Activated CD8-positive, alpha-beta T cell treated with anti-CD3 and anti-CD28 coated beads for 36 hours (primary cell): ENCODE measurements at regions not wholly inside any gene's neighbourhood (a gene's known extent, or its start where the extent isn't known, plus 50 kb on each side); places are given as distances from the start of the nearest gene placed in this dataset.

Experiments
- ATAC-seq: fragments of 200-7000 bp; cut with Tn5 transposase; one replicate; pipeline ENCODE4 v1.10.0; 2021; ENCODE audit warnings: mild to moderate bottlenecking, moderate library complexity
- CTCF ChIA-PET: fragments of 350-600 bp; sonication (Branson Sonifier 250); formaldehyde crosslinking; loops from one replicate; lab custom pipeline; 2021; ENCODE audit warnings: antibody characterized with exemption; lab: Charles Lee
- POLR2A ChIA-PET: fragments of 350-600 bp; sonication (Branson Sonifier 250); formaldehyde crosslinking; loops from one replicate; lab custom pipeline; 2021; ENCODE audit warnings: antibody characterized with exemption; lab: Charles Lee
- DNase-seq: peaks from one replicate; pipeline ENCODE4 v3.0.0-alpha.2; 2020
- H3K27ac Mint-ChIP-seq: one replicate; pipeline ENCODE4 v1.8.0; 2021; ENCODE audit warnings: mild to moderate bottlenecking, mixed read lengths
- H3K27me3 Mint-ChIP-seq: one replicate; pipeline ENCODE4 v1.8.0; 2021; ENCODE audit warnings: mixed read lengths
- H3K36me3 Mint-ChIP-seq: one replicate; pipeline ENCODE4 v1.8.0; 2021; ENCODE audit warnings: low read depth, mixed read lengths
- H3K4me1 Mint-ChIP-seq: one replicate; pipeline ENCODE4 v1.8.0; 2021; ENCODE audit warnings: low read depth, mixed read lengths
- H3K4me3 Mint-ChIP-seq: one replicate; pipeline ENCODE4 v1.8.0; 2021; ENCODE audit warnings: mild to moderate bottlenecking, moderate library complexity, mixed read lengths
- H3K9me3 Mint-ChIP-seq: one replicate; pipeline ENCODE4 v1.8.0; 2021; ENCODE audit warnings: mixed read lengths
- CTCF ChIP-seq: fragments of 200-600 bp; IDR thresholded peaks from one replicate; pipeline ENCODE4 v1.8.0; 2022; ENCODE audit warnings: antibody characterized with exemption, mild to moderate bottlenecking
- intact Hi-C: fragments of 100-400 bp; cut with micrococcal nuclease; formaldehyde crosslinking; loops from one replicate; pipeline ENCODE4 v1.10.0; 2022

- Mint-ChIP-seq H3K4me1 (no peaks in the 10 kb centered on the region), H3K27ac (no peak overlapping the region), H3K36me3 (no peaks in the 10 kb centered on the region), H3K27me3 (no peaks in the 10 kb centered on the region), H3K9me3 (no peaks in the 10 kb centered on the region), H3K4me3 (no peak overlapping the region)
- intact Hi-C loops: loop anchor here (5.0 to 10.0 kb wide), 2 partner anchors 106 to 139 kb away; no protein-coding TSS in a partner anchor
- no peak for ATAC-seq
- ChIA-PET CTCF (interaction anchor here (1.3 to 3.9 kb wide), 8 partner anchors 45 to 262 kb away, joined by 5 to 69 read pairs (median 9); no protein-coding TSS in a partner anchor), POLR2A (interaction anchor here (0.7 kb wide), 1 partner anchor 194 kb away, joined by 3 read pairs; the partner anchor contains the start of gene LRCOL1)
- no peak for DNase-seq
- no peak for TF ChIP-seq CTCF
Observed at GRCh38 chr12:132416121-132416673, 73.8 kb upstream of the FBRSL1 start.

- intact Hi-C loops: loop anchor here (5.0 to 10.0 kb wide), 2 partner anchors 107 to 139 kb away; no protein-coding TSS in a partner anchor
- no peak for TF ChIP-seq CTCF
- DNase-seq (no peak), ATAC-seq (no peak)
- Mint-ChIP-seq H3K27ac (no peak overlapping the region), H3K4me1 (no peaks in the 10 kb centered on the region), H3K36me3 (no peaks in the 10 kb centered on the region), H3K9me3 (no peaks in the 10 kb centered on the region), H3K4me3 (no peak overlapping the region), H3K27me3 (no peaks in the 10 kb centered on the region)
- ChIA-PET CTCF (interaction anchor here (0.6 to 3.9 kb wide), 24 partner anchors 11 to 269 kb away, joined by 3 to 69 read pairs (median 5); no protein-coding TSS in a partner anchor), POLR2A (no interaction called here)
Observed at GRCh38 chr12:132415327-132416120, 74.4 kb upstream of the FBRSL1 start.

GRCh38 chr12:132414634-132415326 lies 75.2 kb upstream of the FBRSL1 start:
- Mint-ChIP-seq H3K4me1 (no peaks in the 10 kb centered on the region), H3K36me3 (no peaks in the 10 kb centered on the region), H3K4me3 (no peak overlapping the region), H3K27me3 (no peaks in the 10 kb centered on the region), H3K9me3 (no peaks in the 10 kb centered on the region), H3K27ac (no peak overlapping the region)
- CTCF ChIA-PET: interaction anchor here (0.6 to 3.9 kb wide), 37 partner anchors 10 to 268 kb away, joined by 3 to 69 read pairs (median 4); partner anchors contain the start of gene GALNT9
- intact Hi-C loops: loop anchor here (5.0 to 10.0 kb wide), 2 partner anchors 108 to 140 kb away; no protein-coding TSS in a partner anchor
- ATAC-seq: peak; percentile 96
- POLR2A ChIA-PET: no interaction called here
- peak; percentile 77 for DNase-seq
- TF ChIP-seq CTCF: peak; percentile 92

GRCh38 chr12:132413931-132414588 lies 75.9 kb upstream of the FBRSL1 start:
- Mint-ChIP-seq H3K27ac (no peak overlapping the region), H3K27me3 (no peaks in the 10 kb centered on the region), H3K36me3 (no peaks in the 10 kb centered on the region), H3K4me3 (no peak overlapping the region), H3K4me1 (no peaks in the 10 kb centered on the region), H3K9me3 (no peaks in the 10 kb centered on the region)
- DNase-seq (no peak), ATAC-seq (peak; percentile 41)
- ChIA-PET CTCF (interaction anchor here (0.7 to 3.9 kb wide), 27 partner anchors 9 to 268 kb away, joined by 3 to 69 read pairs (median 4); partner anchors contain the start of gene GALNT9), POLR2A (no interaction called here)
- intact Hi-C loops: loop anchor here (10.0 kb wide), 1 partner anchor 141 kb away; no protein-coding TSS in a partner anchor
- TF ChIP-seq CTCF: peak; percentile 56
